Activated CD8-positive, alpha-beta T cell treated with anti-CD3 and anti-CD28 coated beads for 36 hours (primary cell): ENCODE measurements at regions not wholly inside any gene's neighbourhood (a gene's known extent, or its start where the extent isn't known, plus 50 kb on each side); places are given as distances from the start of the nearest gene placed in this dataset.
"Not testable (repeated sequence)": the region's sequence is repeated elsewhere in the genome, so short reads cannot be mapped to it uniquely, and the experiment has no call there.

ENCODE experiments used
- ATAC-seq: fragments of 200-7000 bp; cut with Tn5 transposase; one replicate; pipeline ENCODE4 v1.10.0; 2021; ENCODE audit warnings: mild to moderate bottlenecking, moderate library complexity
- CTCF ChIA-PET: fragments of 350-600 bp; sonication (Branson Sonifier 250); formaldehyde crosslinking; loops from one replicate; lab custom pipeline; 2021; ENCODE audit warnings: antibody characterized with exemption; lab: Charles Lee
- POLR2A ChIA-PET: fragments of 350-600 bp; sonication (Branson Sonifier 250); formaldehyde crosslinking; loops from one replicate; lab custom pipeline; 2021; ENCODE audit warnings: antibody characterized with exemption; lab: Charles Lee
- DNase-seq: peaks from one replicate; pipeline ENCODE4 v3.0.0-alpha.2; 2020
- H3K27ac Mint-ChIP-seq: one replicate; pipeline ENCODE4 v1.8.0; 2021; ENCODE audit warnings: mild to moderate bottlenecking, mixed read lengths
- H3K27me3 Mint-ChIP-seq: one replicate; pipeline ENCODE4 v1.8.0; 2021; ENCODE audit warnings: mixed read lengths
- H3K36me3 Mint-ChIP-seq: one replicate; pipeline ENCODE4 v1.8.0; 2021; ENCODE audit warnings: low read depth, mixed read lengths
- H3K4me1 Mint-ChIP-seq: one replicate; pipeline ENCODE4 v1.8.0; 2021; ENCODE audit warnings: low read depth, mixed read lengths
- H3K4me3 Mint-ChIP-seq: one replicate; pipeline ENCODE4 v1.8.0; 2021; ENCODE audit warnings: mild to moderate bottlenecking, moderate library complexity, mixed read lengths
- H3K9me3 Mint-ChIP-seq: one replicate; pipeline ENCODE4 v1.8.0; 2021; ENCODE audit warnings: mixed read lengths
- intact Hi-C: fragments of 100-400 bp; cut with micrococcal nuclease; formaldehyde crosslinking; loops from one replicate; pipeline ENCODE4 v1.10.0; 2022
- TF ChIP-seq, protein P1 (sequence below): fragments of 200-600 bp; IDR thresholded peaks from one replicate; pipeline ENCODE4 v1.8.0; 2022; ENCODE audit warnings: antibody characterized with exemption, mild to moderate bottlenecking

DNA sequence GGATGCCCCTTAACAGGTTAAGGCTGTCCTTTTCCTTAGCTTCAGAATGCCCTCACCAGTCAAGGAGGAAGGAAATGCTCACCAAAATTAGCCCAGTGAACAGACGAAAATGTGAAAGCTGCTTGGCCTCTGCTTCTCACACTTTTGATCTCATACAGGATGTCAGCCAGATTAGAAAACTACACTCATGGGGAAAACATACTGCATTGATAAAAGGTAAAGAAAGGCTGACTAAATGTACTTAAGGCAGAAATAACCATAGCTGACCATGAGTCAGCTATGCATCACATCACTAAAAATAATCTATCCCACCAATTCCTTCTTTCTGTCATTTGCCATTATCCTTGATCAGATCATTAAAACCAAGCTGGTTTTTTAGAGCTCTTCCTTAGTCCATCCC, 198.4 kb upstream of the TENT5A start:
- no peaks in the 10 kb centered on the region for H3K9me3 Mint-ChIP-seq
- no peaks in the 10 kb centered on the region for H3K4me1 Mint-ChIP-seq
- no peaks in the 10 kb centered on the region for H3K36me3 Mint-ChIP-seq
- no peaks in the 10 kb centered on the region for H3K27me3 Mint-ChIP-seq
- no peak overlapping the region for H3K4me3 Mint-ChIP-seq
- intact Hi-C loops: no loop called here
- DNase-seq (no peak), ATAC-seq (no peak)
- TF ChIP-seq, protein P1, sequence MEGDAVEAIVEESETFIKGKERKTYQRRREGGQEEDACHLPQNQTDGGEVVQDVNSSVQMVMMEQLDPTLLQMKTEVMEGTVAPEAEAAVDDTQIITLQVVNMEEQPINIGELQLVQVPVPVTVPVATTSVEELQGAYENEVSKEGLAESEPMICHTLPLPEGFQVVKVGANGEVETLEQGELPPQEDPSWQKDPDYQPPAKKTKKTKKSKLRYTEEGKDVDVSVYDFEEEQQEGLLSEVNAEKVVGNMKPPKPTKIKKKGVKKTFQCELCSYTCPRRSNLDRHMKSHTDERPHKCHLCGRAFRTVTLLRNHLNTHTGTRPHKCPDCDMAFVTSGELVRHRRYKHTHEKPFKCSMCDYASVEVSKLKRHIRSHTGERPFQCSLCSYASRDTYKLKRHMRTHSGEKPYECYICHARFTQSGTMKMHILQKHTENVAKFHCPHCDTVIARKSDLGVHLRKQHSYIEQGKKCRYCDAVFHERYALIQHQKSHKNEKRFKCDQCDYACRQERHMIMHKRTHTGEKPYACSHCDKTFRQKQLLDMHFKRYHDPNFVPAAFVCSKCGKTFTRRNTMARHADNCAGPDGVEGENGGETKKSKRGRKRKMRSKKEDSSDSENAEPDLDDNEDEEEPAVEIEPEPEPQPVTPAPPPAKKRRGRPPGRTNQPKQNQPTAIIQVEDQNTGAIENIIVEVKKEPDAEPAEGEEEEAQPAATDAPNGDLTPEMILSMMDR: no peak
- H3K27ac Mint-ChIP-seq: no peak overlapping the region
- ChIA-PET CTCF (no interaction called here), POLR2A (no interaction called here)

- ATAC-seq (no peak), DNase-seq (no peak)
- Mint-ChIP-seq H3K4me3 (no peak overlapping the region), H3K4me1 (no peaks in the 10 kb centered on the region), H3K9me3 (no peaks in the 10 kb centered on the region), H3K27me3 (no peaks in the 10 kb centered on the region), H3K27ac (no peak overlapping the region), H3K36me3 (no peaks in the 10 kb centered on the region)
- TF ChIP-seq, protein P1: no peak
- CTCF ChIA-PET: no interaction called here
- POLR2A ChIA-PET: no interaction called here
- intact Hi-C loops: no loop called here
These were observed 196.4 kb upstream of the TENT5A start for GRCh38 chr6:81948861-81949260.

DNA sequence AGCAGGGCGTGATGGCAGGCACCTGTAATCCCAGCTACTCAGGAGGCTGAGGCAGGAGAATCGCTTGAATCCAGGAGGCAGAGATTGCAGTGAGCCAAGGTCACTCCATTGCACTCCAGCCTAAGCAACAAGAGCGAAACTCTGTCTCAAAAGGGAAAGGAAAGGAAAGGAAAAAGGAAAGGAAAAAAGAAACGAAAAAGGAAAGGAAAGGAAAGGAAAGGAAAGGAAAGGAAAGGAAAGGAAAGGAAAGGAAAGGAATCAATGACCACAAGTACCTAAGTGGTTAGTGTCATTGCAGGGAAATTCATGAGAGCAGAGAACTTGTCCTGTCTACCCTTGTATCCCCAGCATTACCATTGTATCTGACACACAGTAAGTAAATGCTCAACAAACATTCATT, 195.7 kb upstream of the TENT5A start:
- H3K9me3 Mint-ChIP-seq, H3K4me1 Mint-ChIP-seq, intact Hi-C loops, H3K36me3 Mint-ChIP-seq, H3K4me3 Mint-ChIP-seq, ATAC-seq, DNase-seq, H3K27me3 Mint-ChIP-seq, POLR2A ChIA-PET, CTCF ChIA-PET, H3K27ac Mint-ChIP-seq: not testable (repeated sequence)

- Mint-ChIP-seq H3K9me3 (peaks cover 2% of the 10 kb centered on the region), H3K4me1 (no peaks in the 10 kb centered on the region), H3K36me3 (no peaks in the 10 kb centered on the region), H3K27ac (no peak overlapping the region), H3K4me3 (no peak overlapping the region), H3K27me3 (no peaks in the 10 kb centered on the region)
- no peak for DNase-seq
- POLR2A ChIA-PET: no interaction called here
- no peak for ATAC-seq
- TF ChIP-seq, protein P1: no peak
- CTCF ChIA-PET: no interaction called here
- intact Hi-C loops: no loop called here
These were observed 192.2 kb upstream of the TENT5A start for GRCh38 chr6:81944661-81945060.

GRCh38 chr6:81942842-81943241, 190.4 kb upstream of the TENT5A start:
- H3K27ac Mint-ChIP-seq, H3K4me1 Mint-ChIP-seq, ATAC-seq, H3K27me3 Mint-ChIP-seq, H3K4me3 Mint-ChIP-seq, H3K36me3 Mint-ChIP-seq, DNase-seq, CTCF ChIA-PET, H3K9me3 Mint-ChIP-seq, intact Hi-C loops, POLR2A ChIA-PET: not testable (repeated sequence)

DNA sequence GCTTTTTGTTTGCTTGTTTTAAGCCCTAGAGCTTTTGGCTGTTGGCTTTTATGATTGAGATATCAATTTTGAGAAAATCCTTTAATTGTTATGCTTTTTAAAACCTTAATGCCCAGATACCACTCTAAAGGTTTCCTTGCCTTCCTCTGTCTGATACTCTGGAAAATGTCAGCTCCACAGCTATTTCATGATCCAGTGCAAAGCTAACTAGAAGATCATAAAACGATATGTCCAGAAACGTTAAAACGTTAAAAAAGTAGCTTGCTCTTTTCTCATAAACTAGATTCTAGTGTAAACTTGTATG, 189.5 kb upstream of the TENT5A start:
- POLR2A ChIA-PET: no interaction called here
- H3K36me3 Mint-ChIP-seq: no peaks in the 10 kb centered on the region

More for the DNA sequence above, 189.5 kb upstream of the TENT5A start:
- TF ChIP-seq, protein P1: no peak
- Mint-ChIP-seq H3K27me3 (no peaks in the 10 kb centered on the region), H3K9me3 (peaks cover 2% of the 10 kb centered on the region), H3K4me3 (no peak overlapping the region), H3K4me1 (no peaks in the 10 kb centered on the region), H3K27ac (no peak overlapping the region)
- ATAC-seq: no peak
- intact Hi-C loops: no loop called here
- no peak for DNase-seq
- CTCF ChIA-PET: no interaction called here
